GM12873 (cell line): ENCODE measurements at regions not wholly inside any gene's neighbourhood (a gene's known extent, or its start where the extent isn't known, plus 50 kb on each side); places are given as distances from the start of the nearest gene placed in this dataset.

ENCODE experiments used
- TF ChIP-seq, protein P1 (sequence below): IDR thresholded peaks from 2 replicates; pipeline ENCODE4 v1.5.1; 2012; ENCODE audit warnings: low read depth, mild to moderate bottlenecking, moderate library complexity, low read length, control low read depth; ENCODE audit not compliant: insufficient read depth; ENCODE audit errors: missing control alignments

DNA sequence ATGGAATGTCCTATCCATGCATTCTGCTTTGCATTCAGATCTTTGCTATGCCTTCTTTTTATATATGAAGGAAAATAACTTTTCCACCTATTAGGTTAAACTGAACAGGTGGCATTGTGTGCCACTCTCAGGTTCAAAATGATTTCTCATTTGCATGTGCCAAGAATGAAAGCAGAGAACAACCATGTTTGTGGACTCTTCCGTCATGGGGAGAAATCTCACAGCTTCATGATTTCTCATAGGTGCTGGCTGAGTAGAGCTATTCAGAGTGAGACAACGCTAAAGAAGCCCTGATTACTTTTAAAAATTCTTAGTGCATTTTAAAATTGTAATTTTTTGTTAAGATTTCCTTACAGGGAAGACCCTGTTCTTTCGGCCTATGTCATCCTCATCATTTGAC, 472.1 kb downstream of the RASEF start:
- TF ChIP-seq, protein P1, sequence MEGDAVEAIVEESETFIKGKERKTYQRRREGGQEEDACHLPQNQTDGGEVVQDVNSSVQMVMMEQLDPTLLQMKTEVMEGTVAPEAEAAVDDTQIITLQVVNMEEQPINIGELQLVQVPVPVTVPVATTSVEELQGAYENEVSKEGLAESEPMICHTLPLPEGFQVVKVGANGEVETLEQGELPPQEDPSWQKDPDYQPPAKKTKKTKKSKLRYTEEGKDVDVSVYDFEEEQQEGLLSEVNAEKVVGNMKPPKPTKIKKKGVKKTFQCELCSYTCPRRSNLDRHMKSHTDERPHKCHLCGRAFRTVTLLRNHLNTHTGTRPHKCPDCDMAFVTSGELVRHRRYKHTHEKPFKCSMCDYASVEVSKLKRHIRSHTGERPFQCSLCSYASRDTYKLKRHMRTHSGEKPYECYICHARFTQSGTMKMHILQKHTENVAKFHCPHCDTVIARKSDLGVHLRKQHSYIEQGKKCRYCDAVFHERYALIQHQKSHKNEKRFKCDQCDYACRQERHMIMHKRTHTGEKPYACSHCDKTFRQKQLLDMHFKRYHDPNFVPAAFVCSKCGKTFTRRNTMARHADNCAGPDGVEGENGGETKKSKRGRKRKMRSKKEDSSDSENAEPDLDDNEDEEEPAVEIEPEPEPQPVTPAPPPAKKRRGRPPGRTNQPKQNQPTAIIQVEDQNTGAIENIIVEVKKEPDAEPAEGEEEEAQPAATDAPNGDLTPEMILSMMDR, result no peak

DNA sequence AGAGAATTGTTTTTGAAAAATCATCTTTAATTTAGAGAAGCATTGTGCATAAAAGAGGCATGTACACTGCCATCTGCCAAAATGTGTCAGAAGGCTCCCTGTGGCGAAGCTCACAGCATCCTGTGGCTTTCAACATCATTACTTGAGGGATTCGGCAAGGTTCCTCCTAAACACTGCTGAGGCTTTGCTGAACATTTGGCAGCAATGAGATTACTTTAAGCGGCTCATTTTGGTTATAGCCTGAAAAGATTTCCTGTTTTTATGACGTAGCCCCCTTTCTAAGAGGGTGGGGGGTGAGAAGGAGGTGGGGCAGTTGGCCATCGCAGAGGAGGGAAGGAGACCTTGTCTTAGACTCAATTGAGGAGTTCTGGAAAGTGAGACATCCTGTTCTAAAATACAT, 469.4 kb downstream of the RASEF start:
- TF ChIP-seq, protein P1, result no peak

DNA sequence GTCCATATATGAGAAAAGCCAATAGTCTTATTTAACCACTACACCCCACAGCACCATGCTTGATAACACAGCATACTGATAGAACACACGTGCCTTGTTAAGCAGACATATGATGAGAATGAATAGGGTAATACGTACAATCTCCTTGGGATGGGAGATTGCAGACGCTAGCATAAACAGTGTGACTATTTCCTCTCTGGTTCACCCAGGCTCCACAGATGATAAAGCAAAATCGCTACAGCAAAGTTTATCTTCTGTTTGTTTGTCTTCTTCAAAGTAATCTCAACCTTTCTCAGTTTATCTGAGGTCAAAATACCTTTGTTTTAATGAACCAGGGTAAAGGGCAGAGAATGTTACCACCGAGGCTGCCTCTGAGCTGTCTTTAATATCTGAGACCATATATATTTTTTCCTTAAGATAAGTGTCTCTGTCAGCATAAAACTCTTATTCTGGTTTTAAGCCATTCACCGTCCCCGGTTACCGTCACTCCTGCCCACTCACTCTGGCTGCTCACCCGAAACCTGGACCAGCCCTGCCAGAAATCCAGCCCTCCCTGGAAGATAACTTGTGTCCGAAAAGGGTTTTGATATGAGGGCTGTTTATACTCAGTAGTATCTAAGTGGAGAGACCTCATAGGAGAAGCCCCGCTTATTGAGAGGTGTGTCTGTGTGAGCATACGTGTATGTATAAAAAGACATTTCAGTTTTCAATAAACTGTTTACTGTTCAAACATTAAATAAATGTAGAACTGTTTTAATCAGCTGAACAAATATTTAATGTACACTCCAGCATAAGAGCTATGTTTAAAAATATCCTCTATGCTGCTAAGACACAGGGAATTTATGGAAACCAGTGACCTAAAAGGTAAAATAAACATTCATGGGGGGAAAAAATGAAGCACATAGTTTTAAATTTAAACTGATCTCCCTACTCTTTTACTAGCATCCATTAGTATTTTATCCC, 465.4 kb downstream of the RASEF start:
- TF ChIP-seq, protein P1, result no peak

DNA sequence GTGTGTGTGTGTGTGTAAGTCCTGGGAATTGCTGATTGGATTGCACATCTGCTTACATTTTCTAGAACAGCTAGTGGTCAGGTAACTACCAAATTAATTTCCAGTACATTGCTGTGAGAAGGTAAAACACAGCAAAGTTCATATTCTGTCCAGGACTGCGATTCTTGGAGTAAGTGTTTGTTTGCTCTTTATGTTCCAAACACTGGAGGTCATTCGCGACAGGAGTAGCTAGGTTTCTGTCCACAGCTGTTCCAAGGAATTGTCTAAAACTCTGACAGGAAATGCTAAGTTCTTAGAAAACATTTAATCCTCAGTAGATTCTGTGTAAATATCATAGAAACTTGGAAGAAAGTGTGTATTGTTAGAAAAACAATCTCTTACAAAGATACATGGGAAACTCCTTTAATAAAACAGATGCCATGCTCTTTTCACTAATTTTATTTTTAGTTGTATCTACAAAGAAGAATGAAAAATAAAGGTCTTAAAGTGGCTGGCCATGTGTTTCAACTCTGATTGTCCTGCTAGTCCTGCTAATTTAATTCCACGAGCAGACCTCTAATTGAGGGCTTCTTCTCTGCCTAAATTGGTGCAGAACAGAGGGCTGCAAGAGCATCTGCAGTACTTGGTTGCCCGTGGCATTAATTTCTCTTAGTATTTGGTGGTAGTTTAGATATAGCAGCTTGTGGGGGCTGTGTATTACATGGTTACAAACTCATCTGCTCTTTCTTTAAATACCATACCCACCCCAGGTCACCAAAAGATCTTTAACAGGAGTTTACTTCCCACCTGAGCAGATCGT, 464.5 kb downstream of the RASEF start:
- TF ChIP-seq, protein P1, result no peak

DNA sequence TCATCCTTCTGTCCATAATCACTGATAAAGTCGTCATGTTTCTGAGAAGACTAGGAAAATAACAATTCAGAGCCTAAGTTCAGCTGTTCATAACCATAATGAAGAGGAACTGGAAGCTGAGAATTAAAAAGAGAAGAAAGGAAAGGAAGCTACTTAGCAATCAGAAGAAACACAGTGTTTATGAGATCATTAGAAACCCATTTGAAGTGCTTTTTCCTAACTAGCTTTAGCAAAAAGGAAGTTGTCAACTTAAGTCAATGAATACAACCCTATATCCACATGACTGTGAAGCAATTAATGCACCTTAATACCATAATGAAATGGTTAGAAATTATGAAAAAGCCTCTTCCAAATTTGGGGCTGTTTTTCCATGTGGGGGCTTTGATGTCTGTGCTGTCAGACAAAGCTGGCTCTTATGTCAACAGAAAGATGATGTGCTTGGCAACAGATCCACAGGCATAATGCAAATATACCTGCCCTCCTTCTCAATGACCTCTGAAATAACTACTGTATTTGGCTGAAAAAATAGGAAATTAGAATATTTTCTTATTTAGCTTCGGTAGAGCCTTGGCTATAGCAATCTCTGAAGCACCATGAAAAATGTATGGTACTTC, 463.5 kb downstream of the RASEF start:
- TF ChIP-seq, protein P1, result no peak

DNA sequence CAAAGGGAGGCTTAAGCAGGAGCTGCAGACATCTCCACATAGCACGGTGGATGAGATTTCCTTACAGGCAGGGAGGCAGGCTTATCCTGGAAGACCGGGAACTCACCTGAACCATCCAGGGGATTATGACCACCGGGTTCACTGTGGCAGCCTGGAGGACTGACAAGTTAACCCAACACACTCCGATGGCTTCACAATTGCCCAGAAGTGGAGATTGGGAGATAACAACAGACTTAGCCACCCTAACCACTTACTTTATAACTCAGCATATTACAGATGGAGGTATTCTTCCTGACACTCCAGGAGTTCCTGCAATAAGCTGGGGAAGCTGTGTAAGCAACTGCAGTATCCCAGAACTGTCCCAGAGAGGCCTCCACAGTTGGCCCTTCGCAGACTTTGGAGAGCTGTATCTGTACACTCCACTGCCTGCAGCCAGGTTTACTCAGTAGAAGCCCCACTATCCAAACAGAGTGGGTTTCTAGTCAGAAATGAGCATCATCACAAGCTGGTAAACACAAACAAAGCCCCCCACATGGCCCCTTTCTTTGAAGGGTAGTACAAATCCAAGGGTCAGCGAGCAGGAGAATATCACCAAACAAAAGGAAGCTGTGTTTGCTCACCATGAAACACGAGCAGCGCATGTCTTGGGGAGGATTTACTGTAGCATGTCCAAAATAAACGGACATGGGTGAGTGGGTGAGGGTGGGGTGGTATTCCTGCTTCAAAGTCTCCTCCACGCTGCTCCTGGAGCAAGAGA, 462.2 kb downstream of the RASEF start:
- TF ChIP-seq, protein P1, result no peak
